ENCODE measurements at regions not wholly inside any gene's neighbourhood (a gene's known extent, or its start where the extent isn't known, plus 50 kb on each side); places are given as distances from the start of the nearest gene placed in this dataset.

GRCh38 chr11:119970555-119971304 lies 167.2 kb downstream of the TRIM29 start:
- TF ChIP-seq CTCF (IDR thresholded peaks at IDR 0.05) (no peak), POLR2A (IDR thresholded peaks at IDR 0.05) (no peak)
